ENCODE measurements at regions not wholly inside any gene's neighbourhood (a gene's known extent, or its start where the extent isn't known, plus 50 kb on each side); places are given as distances from the start of the nearest gene placed in this dataset.

GRCh38 chr14:104377256-104377655 is 202.3 kb upstream of the C14orf180 start:
- no peak overlapping the region for H3K4me3 ChIP-seq
- in situ Hi-C loops (cut with MboI; ENCODE audit: low sequenced_read_pairs in 4 of 4) (no loop called here), intact Hi-C loops (cut with DNase I; ENCODE audit: low total_unique reads) (no loop called here)
- DNase-seq (no peak), ATAC-seq (no peak)
- no peaks in the 10 kb centered on the region for H3K9me3 ChIP-seq
- H3K27ac ChIP-seq, result no peak overlapping the region
- H3K27me3 ChIP-seq, result peaks cover 0 to 8% (median 0%) of the 10 kb centered on the region in 3 donors
- no peaks in the 10 kb centered on the region for H3K4me1 ChIP-seq
- TF ChIP-seq POLR2A (IDR thresholded peaks at IDR 0.05), result no peak
- TF ChIP-seq CTCF (IDR thresholded peaks at IDR 0.05 in 4 of 5, conservative IDR thresholded peaks at IDR 0.05 in 1 of 5), result no peak
- no peaks in the 10 kb centered on the region for H3K36me3 ChIP-seq

- H3K9me3 ChIP-seq, result no peaks in the 10 kb centered on the region
- H3K36me3 ChIP-seq, result no peaks in the 10 kb centered on the region
- H3K4me1 ChIP-seq, result no peaks in the 10 kb centered on the region
- no peak for TF ChIP-seq POLR2A (IDR thresholded peaks at IDR 0.05)
- TF ChIP-seq CTCF (IDR thresholded peaks at IDR 0.05 in 4 of 5, conservative IDR thresholded peaks at IDR 0.05 in 1 of 5), result no peak
- DNase-seq (no peak), ATAC-seq (no peak)
- peaks cover 0 to 9% (median 8%) of the 10 kb centered on the region in 3 donors for H3K27me3 ChIP-seq
- no peak overlapping the region for H3K4me3 ChIP-seq
- H3K27ac ChIP-seq, result no peak overlapping the region
- intact Hi-C loops (cut with DNase I; ENCODE audit: low total_unique reads), result no loop called here
- in situ Hi-C loops (cut with MboI; ENCODE audit: low sequenced_read_pairs in 4 of 4), result no loop called here
Measured at GRCh38 chr14:104378698-104379113, 200.9 kb upstream of the C14orf180 start.

GRCh38 chr14:104382361-104383087 is 197.0 kb upstream of the C14orf180 start:
- no peaks in the 10 kb centered on the region for H3K4me1 ChIP-seq
- H3K4me3 ChIP-seq, result no peak overlapping the region
- H3K36me3 ChIP-seq, result no peaks in the 10 kb centered on the region
- H3K9me3 ChIP-seq, result no peaks in the 10 kb centered on the region
- DNase-seq (no peak), ATAC-seq (no peak)
- in situ Hi-C loops (cut with MboI; ENCODE audit: low sequenced_read_pairs in 4 of 4), result no loop called here
- TF ChIP-seq CTCF (IDR thresholded peaks at IDR 0.05 in 4 of 5, conservative IDR thresholded peaks at IDR 0.05 in 1 of 5), result no peak
- TF ChIP-seq POLR2A (IDR thresholded peaks at IDR 0.05), result no peak
- no peak overlapping the region for H3K27ac ChIP-seq
- H3K27me3 ChIP-seq, result peaks cover 0 to 10% (median 8%) of the 10 kb centered on the region in 3 donors
- intact Hi-C loops (cut with DNase I; ENCODE audit: low total_unique reads), result no loop called here

- Histone ChIP-seq H3K27me3 (peaks cover 0 to 10% (median 8%) of the 10 kb centered on the region in 3 donors), H3K9me3 (no peaks in the 10 kb centered on the region), H3K36me3 (no peaks in the 10 kb centered on the region), H3K27ac (no peak overlapping the region), H3K4me1 (no peaks in the 10 kb centered on the region), H3K4me3 (no peak overlapping the region)
- TF ChIP-seq POLR2A (IDR thresholded peaks at IDR 0.05) (no peak), CTCF (IDR thresholded peaks at IDR 0.05 in 4 of 5, conservative IDR thresholded peaks at IDR 0.05 in 1 of 5) (no peak)
- intact Hi-C loops (cut with DNase I; ENCODE audit: low total_unique reads), result no loop called here
- ATAC-seq (no peak), DNase-seq (no peak)
- in situ Hi-C loops (cut with MboI; ENCODE audit: low sequenced_read_pairs in 4 of 4), result no loop called here
Measured at GRCh38 chr14:104383088-104383995, 196.2 kb upstream of the C14orf180 start.
